ENCODE measurements at regions not wholly inside any gene's neighbourhood (a gene's known extent, or its start where the extent isn't known, plus 50 kb on each side); places are given as distances from the start of the nearest gene placed in this dataset.

DNA sequence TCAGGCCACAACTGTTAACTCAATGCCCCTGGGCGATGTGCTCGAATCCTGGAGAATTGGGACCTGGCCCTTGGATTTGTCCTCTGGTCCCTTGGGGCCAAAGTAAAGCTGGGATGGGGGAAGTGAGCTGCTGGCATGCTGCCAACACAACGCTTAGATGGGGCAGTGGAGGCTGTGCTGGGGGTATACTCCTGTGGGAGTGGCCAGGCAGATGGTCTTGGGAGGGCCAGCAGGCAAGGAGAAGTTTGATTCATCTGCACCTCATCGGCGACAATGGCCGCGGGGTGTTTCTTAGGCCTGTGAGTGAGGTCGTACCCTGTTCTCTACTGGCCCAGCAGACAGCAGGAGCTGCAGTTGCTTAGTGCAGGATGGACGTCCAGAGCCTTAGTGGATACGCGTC is 139.0 kb upstream of the MTPN start:
- Histone ChIP-seq H3K4me2 (ENCODE audit: insufficient read depth in 1 of 2, low read depth in 2 of 2, low read length in 2 of 2) (no peak overlapping the region), H3K27me3 (replicated peaks in 1 of 4; ENCODE audit: control insufficient read depth in 3 of 4, extremely low read depth in 1 of 4, insufficient read depth in 3 of 4, low read length in 3 of 4) (no peaks in the 10 kb centered on the region), H3K79me1 (ENCODE audit: low read depth, low read length) (no peaks in the 10 kb centered on the region), H3K9me3 (ENCODE audit: insufficient read depth in 2 of 2, low read depth in 1 of 2, low read length in 1 of 2) (no peaks in the 10 kb centered on the region), H2BK5ac (ENCODE audit: low read depth, low read length) (no peak overlapping the region), H2BK20ac (ENCODE audit: low read length) (no peak overlapping the region), H3K27ac (ENCODE audit: low read depth, low read length) (no peak overlapping the region), H3K4me1 (replicated peaks in 1 of 4; ENCODE audit: control insufficient read depth in 3 of 4, insufficient read depth in 4 of 4, low read length in 3 of 4) (no peaks in the 10 kb centered on the region), H4K8ac (ENCODE audit: extremely low read depth, insufficient read depth, low read length) (no peak overlapping the region), H4K20me1 (replicated peaks in 1 of 2; ENCODE audit: control insufficient read depth in 1 of 2, insufficient read depth in 2 of 2, low read length in 2 of 2) (no peaks in the 10 kb centered on the region), H3K56ac (replicated peaks; ENCODE audit: insufficient read length, low read depth, low read length) (no peak overlapping the region), H3K79me2 (ENCODE audit: control insufficient read depth in 1 of 2, insufficient read depth in 2 of 2, low read length in 2 of 2) (no peaks in the 10 kb centered on the region), H2BK12ac (ENCODE audit: low read depth, low read length) (no peak overlapping the region), H3K23ac (ENCODE audit: insufficient read length) (no peak overlapping the region), H2AFZ (ENCODE audit: low read length) (no peak overlapping the region), H3K14ac (ENCODE audit: insufficient read length) (no peak overlapping the region), H2BK15ac (ENCODE audit: low read length) (no peak overlapping the region), H2AK5ac (ENCODE audit: low read depth, low read length) (no peak overlapping the region), H3K18ac (ENCODE audit: extremely low read depth, low read length) (no peak overlapping the region), H3K36me3 (ENCODE audit: control insufficient read depth in 2 of 4, insufficient read depth in 4 of 4, low read length in 3 of 4) (no peaks in the 10 kb centered on the region), H3K4me3 (ENCODE audit: extremely low read depth in 1 of 4, insufficient read depth in 2 of 4, low read depth in 3 of 4, low read length in 4 of 4) (no peak overlapping the region), H4K5ac (ENCODE audit: insufficient read length, low read depth, low read length) (no peak overlapping the region), H2BK120ac (replicated peaks; ENCODE audit: low read depth, low read length) (no peak overlapping the region), H4K91ac (replicated peaks; ENCODE audit: insufficient read length, low read length) (no peak overlapping the region), H3K23me2 (ENCODE audit: low read depth, low read length) (no peaks in the 10 kb centered on the region), H3K9ac (replicated peaks in 1 of 4; ENCODE audit: extremely low read depth in 1 of 4, low read depth in 3 of 4, low read length in 3 of 4) (no peak overlapping the region), H3K4ac (replicated peaks; ENCODE audit: insufficient read length, low read depth, low read length) (no peak overlapping the region)
- DNase-seq (ENCODE audit: low read depth in 1 of 2, low spot score in 2 of 2), result no peak
- FAIRE-seq, result no peak
- TF ChIP-seq HDAC6 (IDR thresholded peaks at IDR 0.05; ENCODE audit: low read depth, low read length), result no peak
- TF ChIP-seq RAD21 (IDR thresholded peaks at IDR 0.05 in 1 of 2, conservative IDR thresholded peaks at IDR 0.05 in 1 of 2; ENCODE audit: low read depth in 2 of 2, low read length in 2 of 2), result no peak
- no peak for TF ChIP-seq POU5F1 (IDR thresholded peaks at IDR 0.05; ENCODE audit: low read depth, low read length)
- no peak for TF ChIP-seq BCL11A (IDR thresholded peaks at IDR 0.05; ENCODE audit: low read depth in 2 of 2, low read length in 2 of 2)
- no peak for TF ChIP-seq CBX8 (IDR thresholded peaks at IDR 0.05; ENCODE audit: borderline replicate concordance, low read depth, low read length)
- no peak for TF ChIP-seq RBBP5 (IDR thresholded peaks at IDR 0.05; ENCODE audit: borderline replicate concordance, low read depth, low read length)
- no peak for TF ChIP-seq BACH1 (IDR thresholded peaks at IDR 0.05; ENCODE audit: low read length)
- no peak for TF ChIP-seq CHD2 (IDR thresholded peaks at IDR 0.05; ENCODE audit: low read length)
- no peak for TF ChIP-seq JUND (IDR thresholded peaks at IDR 0.05; ENCODE audit: low read length)
- no peak for TF ChIP-seq NANOG (IDR thresholded peaks at IDR 0.05; ENCODE audit: insufficient read depth, low read depth, low read length, poor library complexity, severe bottlenecking)
- TF ChIP-seq CHD1 (IDR thresholded peaks at IDR 0.05; ENCODE audit: low read depth, low read length), result no peak
- no peak for TF ChIP-seq SP2 (IDR thresholded peaks at IDR 0.05; ENCODE audit: low read length)
- TF ChIP-seq MAFK (IDR thresholded peaks at IDR 0.05; ENCODE audit: low read depth, low read length), result no peak
- TF ChIP-seq EGR1 (IDR thresholded peaks at IDR 0.05; ENCODE audit: borderline replicate concordance, low read depth, low read length), result no peak
- ChIA-PET POLR2A (ENCODE audit: partially characterized antibody) (no interaction called here), CTCF (ENCODE audit: partially characterized antibody) (interaction anchor here (0.6 to 4.0 kb wide), 25 partner anchors 8 to 1149 kb away, joined by 3 to 35 read pairs (median 4); no protein-coding TSS in a partner anchor)
- WGBS, 2 experiments (ENCODE audit: extremely low coverage in 1 of 2, insufficient coverage in 1 of 2, insufficient read length in 1 of 2, insufficient replicate concordance in 2 of 2, low coverage in 1 of 2, low lambda C conversion rate in 2 of 2, missing lambda C conversion rate in 1 of 2), result 95% methylated on average over 11 of the region's 11 CpGs; no CpG with 5 or more reads in 1 of the 2 experiments
